ENCODE measurements at regions not wholly inside any gene's neighbourhood (a gene's known extent, or its start where the extent isn't known, plus 50 kb on each side); places are given as distances from the start of the nearest gene placed in this dataset.

GRCh38 chr2:42847596-42848151 is 55.3 kb upstream of the HAAO start:
- FAIRE-seq (no peak), DNase-seq (ENCODE audit: low read depth, low spot score) (no peak)
- Histone ChIP-seq H4K20me1 (replicated peaks; ENCODE audit: control insufficient read depth, extremely low read depth, insufficient read depth, low read length) (no peaks in the 10 kb centered on the region), H3K27me3 (ENCODE audit: control insufficient read depth in 2 of 2, insufficient read depth in 2 of 2, low read length in 2 of 2) (no peaks in the 10 kb centered on the region), H3K9me1 (replicated peaks; ENCODE audit: control insufficient read depth, extremely low read depth, insufficient read depth, low read length) (no peaks in the 10 kb centered on the region), H3K9me3 (replicated peaks; ENCODE audit: control insufficient read depth, insufficient read depth, low read length) (no peaks in the 10 kb centered on the region), H3K9ac (replicated peaks; ENCODE audit: extremely low read depth, insufficient read depth, low read length) (no peak overlapping the region), H3K4me1 (ENCODE audit: control insufficient read depth, extremely low read depth, insufficient read depth, low read length) (no peaks in the 10 kb centered on the region), H3K4me3 (replicated peaks in 1 of 3; ENCODE audit: insufficient read depth in 1 of 3, low read depth in 1 of 3, low read length in 3 of 3) (no peak overlapping the region), H3K27ac (ENCODE audit: insufficient read depth, low read depth, low read length) (no peak overlapping the region), H2AFZ (ENCODE audit: low read depth, low read length) (no peak overlapping the region), H3K36me3 (ENCODE audit: control insufficient read depth in 2 of 2, extremely low read depth in 1 of 2, insufficient read depth in 2 of 2, low read length in 2 of 2) (no peaks in the 10 kb centered on the region), H3K79me2 (ENCODE audit: control insufficient read depth, insufficient read depth, low read length) (no peaks in the 10 kb centered on the region), H3K4me2 (ENCODE audit: insufficient read depth, low read length) (no peak overlapping the region)
- ChIA-PET POLR2A (no interaction called here), CTCF (interaction anchor here (1.0 to 1.1 kb wide), 2 partner anchors 18 to 29 kb away, joined by 3 read pairs; no protein-coding TSS in a partner anchor)
- no TSS peak for BruUV-seq (replicated peaks)
- intact Hi-C loops (cut with micrococcal nuclease) (no loop called here), dilution Hi-C loops (cut with MboI; ENCODE audit: extremely low pct_ligation_motif_present, low sequenced_read_pairs) (no loop called here)
- no peak for TF ChIP-seq MAX (IDR thresholded peaks at IDR 0.05; ENCODE audit: insufficient read depth, insufficient read length)
- no peak for TF ChIP-seq CTCF (IDR thresholded peaks at IDR 0.05; ENCODE audit: extremely low read depth in 1 of 2, insufficient read depth in 1 of 2, low read depth in 1 of 2, low read length in 2 of 2)
- TF ChIP-seq MYC (IDR thresholded peaks at IDR 0.05; ENCODE audit: low read depth, low read length): no peak
- no peak for TF ChIP-seq GATA2 (IDR thresholded peaks at IDR 0.05; ENCODE audit: insufficient read depth, insufficient read length, low read depth, low read length)
- TF ChIP-seq FOS (IDR thresholded peaks at IDR 0.05; ENCODE audit: borderline replicate concordance, insufficient read depth, low read length): no peak
- TF ChIP-seq POLR2A (IDR thresholded peaks at IDR 0.05; ENCODE audit: low read depth, low read length): no peak
- no peak for TF ChIP-seq POLR2AphosphoS5 (IDR thresholded peaks at IDR 0.05; ENCODE audit: insufficient read depth, low read depth, low read length)
- TF ChIP-seq JUN (IDR thresholded peaks at IDR 0.05; ENCODE audit: borderline replicate concordance, insufficient read depth, insufficient read length, low read depth): no peak
- TF ChIP-seq EZH2 (IDR thresholded peaks at IDR 0.05; ENCODE audit: borderline replicate concordance, low read depth, low read length, severe bottlenecking): no peak

All from endothelial cell of umbilical vein (primary cell).